T-helper 1 cell treated with Interleukin-12 subunit alpha and Interleukin-12 subunit beta and Interleukin-4 antibody, amounts not matched to agents 30 μg/mL and 1 μg/mL, for 36 hours (primary cell): ENCODE measurements at regions not wholly inside any gene's neighbourhood (a gene's known extent, or its start where the extent isn't known, plus 50 kb on each side); places are given as distances from the start of the nearest gene placed in this dataset.

Experiments used
- H3K27ac Mint-ChIP-seq: one replicate; pipeline ENCODE4 v1.8.0; 2021; ENCODE audit warnings: mild to moderate bottlenecking, mixed read lengths
- H3K27me3 Mint-ChIP-seq: one replicate; pipeline ENCODE4 v1.8.0; 2021; ENCODE audit warnings: low read depth, mixed read lengths
- H3K36me3 Mint-ChIP-seq: one replicate; pipeline ENCODE4 v1.8.0; 2021; ENCODE audit warnings: low read depth, mixed read lengths
- H3K4me1 Mint-ChIP-seq: one replicate; pipeline ENCODE4 v1.8.0; 2021; ENCODE audit warnings: low read depth, mixed read lengths
- H3K4me3 Mint-ChIP-seq: one replicate; pipeline ENCODE4 v1.8.0; 2021; ENCODE audit warnings: mild to moderate bottlenecking, moderate library complexity, mixed read lengths
- H3K9me3 Mint-ChIP-seq: one replicate; pipeline ENCODE4 v1.8.0; 2021; ENCODE audit warnings: mixed read lengths

- H3K4me1 Mint-ChIP-seq = no peaks in the 10 kb centered on the region
- H3K36me3 Mint-ChIP-seq = no peaks in the 10 kb centered on the region
- H3K27ac Mint-ChIP-seq = no peak overlapping the region
- no peaks in the 10 kb centered on the region for H3K9me3 Mint-ChIP-seq
- peaks cover 3% of the 10 kb centered on the region for H3K27me3 Mint-ChIP-seq
- H3K4me3 Mint-ChIP-seq = no peak overlapping the region
Measured at GRCh38 chr4:24680746-24681448, 96.5 kb upstream of the DHX15 start.

- Mint-ChIP-seq H3K36me3 (no peaks in the 10 kb centered on the region), H3K9me3 (no peaks in the 10 kb centered on the region), H3K4me3 (no peak overlapping the region), H3K27me3 (peaks cover 3% of the 10 kb centered on the region), H3K27ac (no peak overlapping the region), H3K4me1 (no peaks in the 10 kb centered on the region)
Measured at GRCh38 chr4:24683116-24683515, 98.8 kb upstream of the DHX15 start.

GRCh38 chr4:24686866-24687692, 102.7 kb upstream of the DHX15 start:
- H3K27me3 Mint-ChIP-seq = peaks cover 3% of the 10 kb centered on the region
- no peaks in the 10 kb centered on the region for H3K4me1 Mint-ChIP-seq
- no peaks in the 10 kb centered on the region for H3K9me3 Mint-ChIP-seq
- no peak overlapping the region for H3K4me3 Mint-ChIP-seq
- no peaks in the 10 kb centered on the region for H3K36me3 Mint-ChIP-seq
- H3K27ac Mint-ChIP-seq = no peak overlapping the region

- Mint-ChIP-seq H3K36me3 (no peaks in the 10 kb centered on the region), H3K27me3 (peaks cover 3% of the 10 kb centered on the region), H3K27ac (peak overlapping the region; percentile 21), H3K4me3 (no peak overlapping the region), H3K9me3 (no peaks in the 10 kb centered on the region), H3K4me1 (no peaks in the 10 kb centered on the region)
Measured at GRCh38 chr4:24688453-24688852, 104.1 kb upstream of the DHX15 start.

GRCh38 chr4:24689212-24689611, 104.9 kb upstream of the DHX15 start:
- Mint-ChIP-seq H3K27me3 (peaks cover 3% of the 10 kb centered on the region), H3K4me3 (no peak overlapping the region), H3K27ac (no peak overlapping the region), H3K36me3 (no peaks in the 10 kb centered on the region), H3K9me3 (no peaks in the 10 kb centered on the region), H3K4me1 (no peaks in the 10 kb centered on the region)

- H3K4me1 Mint-ChIP-seq = no peaks in the 10 kb centered on the region
- no peaks in the 10 kb centered on the region for H3K9me3 Mint-ChIP-seq
- peaks cover 2% of the 10 kb centered on the region for H3K27me3 Mint-ChIP-seq
- H3K4me3 Mint-ChIP-seq = no peak overlapping the region
- no peaks in the 10 kb centered on the region for H3K36me3 Mint-ChIP-seq
- H3K27ac Mint-ChIP-seq = no peak overlapping the region
Measured at GRCh38 chr4:24690436-24690835, 104.9 kb upstream of the SOD3 start.

- H3K27me3 Mint-ChIP-seq = no peaks in the 10 kb centered on the region
- H3K4me3 Mint-ChIP-seq = no peak overlapping the region
- H3K9me3 Mint-ChIP-seq = no peaks in the 10 kb centered on the region
- no peaks in the 10 kb centered on the region for H3K4me1 Mint-ChIP-seq
- no peaks in the 10 kb centered on the region for H3K36me3 Mint-ChIP-seq
- no peak overlapping the region for H3K27ac Mint-ChIP-seq
Measured at GRCh38 chr4:24693636-24694035, 101.7 kb upstream of the SOD3 start.

- Mint-ChIP-seq H3K27me3 (peaks cover 4% of the 10 kb centered on the region), H3K4me3 (no peak overlapping the region), H3K27ac (no peak overlapping the region), H3K4me1 (no peaks in the 10 kb centered on the region), H3K9me3 (no peaks in the 10 kb centered on the region), H3K36me3 (no peaks in the 10 kb centered on the region)
Measured at GRCh38 chr4:24700118-24700517, 95.3 kb upstream of the SOD3 start.

- H3K36me3 Mint-ChIP-seq = no peaks in the 10 kb centered on the region
- H3K27me3 Mint-ChIP-seq = peaks cover 4% of the 10 kb centered on the region
- H3K27ac Mint-ChIP-seq = no peak overlapping the region
- no peaks in the 10 kb centered on the region for H3K9me3 Mint-ChIP-seq
- H3K4me3 Mint-ChIP-seq = no peak overlapping the region
- no peaks in the 10 kb centered on the region for H3K4me1 Mint-ChIP-seq
Measured at GRCh38 chr4:24701683-24702082, 93.7 kb upstream of the SOD3 start.

GRCh38 chr4:24702281-24702680, 93.1 kb upstream of the SOD3 start:
- H3K36me3 Mint-ChIP-seq = no peaks in the 10 kb centered on the region
- no peaks in the 10 kb centered on the region for H3K4me1 Mint-ChIP-seq
- H3K4me3 Mint-ChIP-seq = no peak overlapping the region
- H3K27ac Mint-ChIP-seq = no peak overlapping the region
- H3K27me3 Mint-ChIP-seq = peaks cover 4% of the 10 kb centered on the region
- no peaks in the 10 kb centered on the region for H3K9me3 Mint-ChIP-seq

- Mint-ChIP-seq H3K9me3 (no peaks in the 10 kb centered on the region), H3K4me3 (no peak overlapping the region), H3K36me3 (no peaks in the 10 kb centered on the region), H3K27ac (no peak overlapping the region), H3K27me3 (peaks cover 4% of the 10 kb centered on the region), H3K4me1 (no peaks in the 10 kb centered on the region)
Measured at GRCh38 chr4:24703298-24703697, 92.1 kb upstream of the SOD3 start.

GRCh38 chr4:24704149-24704548, 91.2 kb upstream of the SOD3 start:
- Mint-ChIP-seq H3K9me3 (no peaks in the 10 kb centered on the region), H3K4me1 (no peaks in the 10 kb centered on the region), H3K27ac (no peak overlapping the region), H3K36me3 (no peaks in the 10 kb centered on the region), H3K27me3 (peaks cover 4% of the 10 kb centered on the region), H3K4me3 (no peak overlapping the region)

GRCh38 chr4:24705016-24705753, 90.2 kb upstream of the SOD3 start:
- H3K27me3 Mint-ChIP-seq = no peaks in the 10 kb centered on the region
- H3K4me1 Mint-ChIP-seq = no peaks in the 10 kb centered on the region
- no peak overlapping the region for H3K4me3 Mint-ChIP-seq
- no peaks in the 10 kb centered on the region for H3K9me3 Mint-ChIP-seq
- no peaks in the 10 kb centered on the region for H3K36me3 Mint-ChIP-seq
- no peak overlapping the region for H3K27ac Mint-ChIP-seq

GRCh38 chr4:24713604-24714003, 81.8 kb upstream of the SOD3 start:
- Mint-ChIP-seq H3K9me3 (peaks cover 22% of the 10 kb centered on the region), H3K27ac (no peak overlapping the region), H3K4me1 (no peaks in the 10 kb centered on the region), H3K4me3 (no peak overlapping the region), H3K36me3 (no peaks in the 10 kb centered on the region), H3K27me3 (peaks cover 4% of the 10 kb centered on the region)

- Mint-ChIP-seq H3K9me3 (peaks cover 19% of the 10 kb centered on the region), H3K27me3 (no peaks in the 10 kb centered on the region), H3K36me3 (no peaks in the 10 kb centered on the region), H3K4me3 (no peak overlapping the region), H3K4me1 (no peaks in the 10 kb centered on the region), H3K27ac (no peak overlapping the region)
Measured at GRCh38 chr4:24719615-24720014, 75.8 kb upstream of the SOD3 start.
